ENCODE measurements at regions not wholly inside any gene's neighbourhood (a gene's known extent, or its start where the extent isn't known, plus 50 kb on each side); places are given as distances from the start of the nearest gene placed in this dataset.

DNA sequence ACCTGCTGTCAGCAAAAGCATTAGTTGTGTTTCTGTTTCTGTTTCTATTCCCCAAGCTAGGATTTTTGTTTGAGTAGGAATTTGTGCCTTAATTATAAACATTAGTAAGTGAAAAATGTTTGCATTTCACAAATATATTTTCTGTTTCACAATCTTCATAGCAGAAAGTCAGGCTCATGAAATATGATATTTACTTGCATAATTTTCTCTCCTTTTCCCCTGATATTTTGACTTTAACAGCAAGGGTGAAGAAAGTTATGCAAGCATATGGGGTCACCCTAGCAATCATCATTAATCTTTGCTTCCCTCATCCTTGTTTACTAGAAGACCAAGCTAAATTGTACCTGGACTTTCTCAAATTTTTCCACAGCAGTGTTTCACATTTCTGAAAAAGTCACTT, 140.3 kb upstream of the SEMA6D start:
- TF ChIP-seq, protein P1, sequence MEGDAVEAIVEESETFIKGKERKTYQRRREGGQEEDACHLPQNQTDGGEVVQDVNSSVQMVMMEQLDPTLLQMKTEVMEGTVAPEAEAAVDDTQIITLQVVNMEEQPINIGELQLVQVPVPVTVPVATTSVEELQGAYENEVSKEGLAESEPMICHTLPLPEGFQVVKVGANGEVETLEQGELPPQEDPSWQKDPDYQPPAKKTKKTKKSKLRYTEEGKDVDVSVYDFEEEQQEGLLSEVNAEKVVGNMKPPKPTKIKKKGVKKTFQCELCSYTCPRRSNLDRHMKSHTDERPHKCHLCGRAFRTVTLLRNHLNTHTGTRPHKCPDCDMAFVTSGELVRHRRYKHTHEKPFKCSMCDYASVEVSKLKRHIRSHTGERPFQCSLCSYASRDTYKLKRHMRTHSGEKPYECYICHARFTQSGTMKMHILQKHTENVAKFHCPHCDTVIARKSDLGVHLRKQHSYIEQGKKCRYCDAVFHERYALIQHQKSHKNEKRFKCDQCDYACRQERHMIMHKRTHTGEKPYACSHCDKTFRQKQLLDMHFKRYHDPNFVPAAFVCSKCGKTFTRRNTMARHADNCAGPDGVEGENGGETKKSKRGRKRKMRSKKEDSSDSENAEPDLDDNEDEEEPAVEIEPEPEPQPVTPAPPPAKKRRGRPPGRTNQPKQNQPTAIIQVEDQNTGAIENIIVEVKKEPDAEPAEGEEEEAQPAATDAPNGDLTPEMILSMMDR (IDR thresholded peaks at IDR 0.05; ENCODE audit: control extremely low read depth in 1 of 3, insufficient read depth in 1 of 3, low read depth in 1 of 3, low read length in 3 of 3): no peak
- TF ChIP-seq POLR2AphosphoS5 (IDR thresholded peaks at IDR 0.05; ENCODE audit: low read depth, low read length) (no peak), ZNF274 (IDR thresholded peaks at IDR 0.05; ENCODE audit: borderline replicate concordance, extremely low read depth, low read length) (no peak), JUN (IDR thresholded peaks at IDR 0.05; ENCODE audit: low read depth, low read length) (no peak), SP2 (IDR thresholded peaks at IDR 0.05; ENCODE audit: low read length) (no peak), PHF8 (conservative IDR thresholded peaks at IDR 0.05; ENCODE audit: low read depth, low read length) (no peak)
- TF ChIP-seq, protein P2, sequence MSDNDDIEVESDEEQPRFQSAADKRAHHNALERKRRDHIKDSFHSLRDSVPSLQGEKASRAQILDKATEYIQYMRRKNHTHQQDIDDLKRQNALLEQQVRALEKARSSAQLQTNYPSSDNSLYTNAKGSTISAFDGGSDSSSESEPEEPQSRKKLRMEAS (IDR thresholded peaks at IDR 0.05): no peak

All from H1 (cell line).